Limb (tissue), 2 donors: ENCODE measurements at regions not wholly inside any gene's neighbourhood (a gene's known extent, or its start where the extent isn't known, plus 50 kb on each side); places are given as distances from the start of the nearest gene placed in this dataset.
A peak's percentile ranks its signal among the peaks of the same experiment; 100 is the strongest.

Source experiments
- DNase-seq, 2 donors: peaks; one replicate each; pipeline ENCODE4 v3.0.0-alpha.2; 2016; ENCODE audit errors: extremely low spot score in 2 of 2

GRCh38 chr1:116819081-116819480, 64.9 kb downstream of the CD2 start:
- no peak for DNase-seq

DNA sequence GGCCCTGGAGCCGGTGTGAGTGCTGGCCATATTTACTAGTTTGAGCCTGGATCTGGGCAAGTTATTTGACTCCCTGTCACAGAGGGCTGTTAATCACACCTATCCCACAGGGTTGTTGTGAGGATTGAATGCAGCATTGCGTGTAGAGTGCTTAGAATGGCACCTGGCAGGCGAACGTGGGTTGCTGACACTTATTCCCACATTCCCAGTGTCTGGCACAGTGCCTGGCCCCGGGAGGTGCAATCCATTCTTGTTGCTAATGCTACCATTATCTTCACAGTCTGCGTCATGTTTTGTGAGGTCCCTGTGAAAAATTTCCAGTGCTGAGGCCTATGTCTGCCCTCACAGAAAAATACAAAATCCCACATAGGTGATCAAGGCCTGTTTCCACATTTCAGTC, 66.1 kb downstream of the CD2 start:
- peak in 1 of 2 donors; percentile 65 for DNase-seq

DNA sequence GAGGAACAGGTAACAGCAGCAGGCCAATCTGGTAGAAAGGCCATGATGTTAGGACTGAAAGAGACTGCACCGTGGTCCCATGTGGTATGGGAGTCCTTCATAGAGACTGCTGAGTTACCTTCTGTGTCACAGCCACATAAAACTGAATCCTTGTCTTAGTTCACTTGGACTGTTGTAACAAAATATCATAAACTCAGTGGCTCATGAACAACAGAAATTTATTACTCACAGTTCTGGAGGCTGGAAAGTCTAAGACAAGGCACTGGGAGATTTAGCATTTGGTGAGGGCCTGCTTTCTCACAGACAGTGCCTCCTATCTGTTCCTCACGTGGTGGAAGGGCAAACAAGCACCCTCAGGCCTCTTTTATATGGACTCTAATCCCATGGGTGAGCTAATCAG, 67.5 kb downstream of the CD2 start:
- DNase-seq, result no peak

GRCh38 chr1:116824631-116825206, 70.5 kb downstream of the CD2 start:
- peak in 1 of 2 donors; percentile 61 for DNase-seq

GRCh38 chr1:116825207-116825719, 71.0 kb downstream of the CD2 start:
- DNase-seq, result peak; percentile 80

DNA sequence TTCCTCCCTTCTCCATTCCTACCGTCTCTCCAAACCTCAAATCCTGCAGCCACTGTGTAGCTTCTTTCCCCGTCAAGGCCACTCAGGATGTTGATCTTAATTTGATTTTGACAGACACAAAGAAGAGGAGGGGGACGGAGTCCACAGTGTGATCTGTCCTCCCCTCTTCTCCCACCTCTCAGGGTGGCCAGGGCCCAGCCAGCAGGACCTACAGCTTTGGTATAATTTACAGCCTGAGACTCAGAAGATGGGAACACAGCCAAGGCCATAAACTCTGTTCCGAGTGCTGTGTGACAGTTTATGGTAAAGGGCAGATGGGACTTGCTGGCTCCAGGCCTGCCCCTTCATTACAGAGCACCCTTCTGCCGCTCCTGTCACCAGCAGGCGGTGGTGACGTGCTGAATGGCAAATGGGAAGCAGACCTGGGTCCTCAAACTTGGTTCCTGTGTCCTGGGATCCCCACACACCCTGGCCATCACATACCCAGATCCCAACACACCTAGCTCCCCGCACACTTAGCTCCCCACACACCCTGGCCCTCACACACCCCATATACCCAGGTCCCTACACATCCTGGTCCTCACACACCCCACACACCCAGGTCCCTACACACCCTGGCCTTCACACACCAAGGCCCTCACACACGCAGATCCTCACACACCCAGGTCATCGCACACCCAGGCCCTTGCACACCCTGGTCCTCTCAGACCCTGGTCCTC, 71.6 kb downstream of the CD2 start:
- peak; percentile 55 to 62 for DNase-seq

- no peak for DNase-seq
Observed at GRCh38 chr1:116826818-116827606, 72.8 kb downstream of the CD2 start.

DNA sequence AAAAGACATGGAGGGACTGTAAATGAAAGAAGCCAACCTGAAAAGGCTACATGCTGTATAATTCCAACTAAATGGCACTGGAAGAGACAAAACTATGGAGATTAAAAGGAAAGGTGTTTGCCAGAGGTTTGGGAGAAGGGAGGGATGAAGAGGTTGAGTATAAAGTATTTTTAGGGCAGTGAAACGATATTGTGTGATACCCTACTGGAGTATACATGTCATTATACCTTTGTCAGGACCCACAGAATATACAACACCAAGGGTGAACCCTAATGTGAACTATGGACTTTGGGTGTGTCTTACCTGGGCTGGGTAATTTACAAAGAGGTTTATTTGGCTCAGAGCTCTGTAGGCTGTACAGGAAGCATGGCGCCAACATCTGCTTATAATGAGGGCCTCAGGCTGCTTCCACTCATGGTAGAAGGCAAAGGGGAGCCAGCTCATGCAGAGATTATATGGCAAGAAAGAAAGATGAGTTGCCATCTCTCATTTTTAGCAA, 73.4 kb downstream of the CD2 start:
- no peak for DNase-seq

- DNase-seq, result no peak
Observed at GRCh38 chr1:116832308-116832931, 77.3 kb upstream of the PTGFRN start.

DNA sequence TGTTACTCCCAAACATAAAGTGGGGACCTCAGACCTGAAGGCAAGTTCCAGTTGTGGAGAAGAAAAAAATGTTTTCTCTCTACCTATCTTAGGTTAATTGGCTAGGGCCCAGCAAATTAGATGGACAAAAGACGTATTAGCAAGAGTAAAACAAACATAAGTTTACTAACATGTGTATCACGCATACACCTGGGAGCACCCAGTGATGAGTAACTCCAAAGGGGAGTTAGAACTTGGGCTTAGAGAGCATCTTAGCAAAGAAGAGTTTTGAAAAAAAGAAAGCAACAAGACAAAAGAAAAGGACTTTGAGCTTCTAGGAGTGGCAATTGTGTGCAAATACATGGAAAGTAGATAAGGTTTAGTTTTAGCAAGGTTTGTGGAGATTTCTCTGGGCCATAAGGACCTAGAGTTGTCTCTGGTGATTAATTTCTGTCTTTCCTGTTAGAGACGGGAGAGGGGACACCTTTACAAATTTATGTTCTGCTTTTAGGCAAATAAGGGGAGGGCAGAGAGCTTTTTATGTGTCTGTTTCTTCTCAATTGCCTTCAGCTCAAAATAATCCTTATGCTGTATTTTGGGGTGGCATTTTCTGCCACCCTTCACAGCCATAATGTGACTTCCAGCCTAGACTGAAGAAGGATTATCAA, 76.7 kb upstream of the PTGFRN start:
- DNase-seq, result no peak

DNA sequence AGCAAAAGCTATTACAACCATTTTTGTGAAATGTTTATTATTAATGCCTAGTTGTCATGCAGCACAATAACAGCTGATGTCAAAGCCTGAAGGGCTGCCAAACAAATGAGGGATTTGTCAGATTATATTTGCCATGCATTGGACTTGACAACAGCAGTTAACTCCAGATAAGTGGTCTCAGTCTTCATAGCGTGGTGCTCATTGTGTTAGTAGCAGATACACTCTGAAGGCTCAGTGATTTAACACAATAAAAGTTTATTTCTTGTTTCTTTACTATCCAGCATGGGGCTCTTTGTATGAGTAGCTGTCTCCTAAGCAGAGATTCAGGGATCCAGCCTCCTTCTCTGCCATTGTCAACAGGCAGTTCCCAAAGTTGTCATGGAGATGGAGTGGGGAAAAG, 76.0 kb upstream of the PTGFRN start:
- DNase-seq, result peak in 1 of 2 donors; percentile 36

DNA sequence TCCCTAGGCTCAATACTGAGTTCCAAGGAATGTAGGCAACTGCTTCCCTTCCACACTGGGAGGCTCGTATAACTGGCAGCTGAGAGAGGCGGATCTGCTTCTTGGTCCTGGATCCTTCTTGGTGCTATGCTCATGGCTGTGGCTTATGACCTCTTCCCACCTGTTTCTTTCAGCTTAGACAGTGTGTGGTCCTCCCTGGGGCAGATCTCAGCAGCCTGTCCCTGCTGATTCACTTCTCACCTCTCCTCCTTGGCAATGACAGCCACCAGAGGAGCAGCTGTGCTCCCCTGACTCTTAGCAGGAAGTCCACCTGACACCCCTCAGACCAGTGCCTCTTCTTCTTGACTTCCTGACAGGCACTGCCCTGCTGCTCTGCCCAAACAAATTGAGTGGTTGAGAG, 75.1 kb upstream of the PTGFRN start:
- DNase-seq, result peak in 1 of 2 donors; percentile 21

DNA sequence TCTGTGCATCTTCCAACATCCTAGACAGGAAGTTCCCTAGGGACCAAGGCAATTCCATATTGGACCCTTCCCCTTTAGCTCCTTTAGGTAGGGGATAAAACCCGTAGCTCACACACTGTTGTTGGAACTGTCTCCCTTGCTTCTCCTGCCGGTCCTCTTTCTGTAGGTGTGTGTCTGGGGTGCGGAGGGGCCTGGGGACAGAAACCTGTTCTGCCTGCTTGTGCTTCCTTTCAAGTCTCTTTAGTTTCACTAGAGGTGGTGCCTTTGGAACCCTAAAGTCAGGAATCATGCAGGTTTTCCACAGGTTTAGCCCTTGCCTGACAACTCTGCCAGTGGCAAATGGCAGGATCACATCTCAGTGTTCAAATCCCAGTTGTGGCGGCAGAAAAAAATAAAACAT, 74.6 kb upstream of the PTGFRN start:
- DNase-seq, result no peak

- DNase-seq, result no peak
Observed at GRCh38 chr1:116836099-116836498, 73.6 kb upstream of the PTGFRN start.

- DNase-seq, result no peak
Observed at GRCh38 chr1:116841569-116842344, 68.0 kb upstream of the PTGFRN start.

GRCh38 chr1:116842654-116843053, 67.1 kb upstream of the PTGFRN start:
- no peak for DNase-seq

DNA sequence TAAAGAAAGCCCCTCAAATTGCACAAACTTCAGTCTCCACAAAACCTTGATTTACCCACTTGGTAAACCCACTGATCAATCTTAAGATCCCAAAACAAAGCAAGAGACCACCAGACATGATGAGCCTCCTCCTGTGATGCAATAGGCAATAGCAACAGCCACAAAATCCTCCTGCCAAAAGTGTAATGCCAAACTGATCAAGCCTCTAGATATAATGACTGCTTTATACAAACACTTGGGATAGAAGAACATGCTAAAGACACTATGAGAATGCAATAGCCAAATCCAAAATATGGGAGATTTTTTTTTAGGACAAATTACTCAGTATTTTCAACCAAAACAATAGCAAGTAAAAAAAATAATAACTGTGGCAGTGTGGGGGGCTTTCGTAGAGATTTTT, 64.9 kb upstream of the PTGFRN start:
- DNase-seq, result no peak

DNA sequence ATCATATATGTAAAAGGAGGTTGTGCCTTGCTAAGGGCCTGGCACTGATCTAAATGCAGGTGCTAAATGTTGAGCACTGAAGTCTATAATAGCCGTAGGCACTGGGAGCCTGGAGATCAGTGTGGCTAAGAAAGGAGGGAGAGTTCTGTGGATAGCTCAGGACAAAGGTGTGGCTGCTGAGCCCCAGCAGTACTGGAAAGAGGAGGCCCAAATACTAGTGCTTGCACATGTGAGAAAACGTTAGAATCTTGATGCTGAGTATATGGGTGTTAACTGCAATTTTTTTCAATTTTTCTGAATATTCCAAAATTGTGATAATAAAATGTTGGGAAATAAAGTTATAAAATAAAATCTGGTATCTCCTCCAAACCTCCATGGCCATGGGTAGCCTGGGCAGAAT, 62.5 kb upstream of the PTGFRN start:
- no peak for DNase-seq

GRCh38 chr1:116847688-116848531, 61.8 kb upstream of the PTGFRN start:
- DNase-seq, result peak; percentile 63 to 81

DNA sequence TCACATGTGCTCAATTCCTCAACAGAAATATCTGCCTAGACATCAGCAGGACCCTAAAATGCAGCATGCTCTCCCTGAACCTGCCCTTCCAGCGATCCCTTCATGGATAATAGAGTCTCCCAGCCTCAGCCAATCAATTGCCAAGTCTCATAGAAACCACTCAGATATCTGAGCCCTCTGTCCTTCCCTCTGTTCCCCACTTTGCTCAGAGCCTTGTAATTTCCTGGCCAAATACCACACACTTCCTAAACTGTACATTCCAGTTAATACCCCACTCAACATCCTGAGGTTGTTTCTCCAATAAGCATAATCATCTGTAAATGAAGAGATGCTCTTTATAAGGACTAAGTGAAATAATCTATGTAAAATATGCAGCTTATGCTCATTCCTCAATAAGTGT, 59.3 kb upstream of the PTGFRN start:
- DNase-seq, result no peak
